Mesenchymal stem cell (in vitro differentiated cells and primary cell): ENCODE measurements at regions not wholly inside any gene's neighbourhood (a gene's known extent, or its start where the extent isn't known, plus 50 kb on each side); places are given as distances from the start of the nearest gene placed in this dataset.

ENCODE experiments used
- DNase-seq: peaks from one replicate; pipeline ENCODE4 v3.0.0-alpha.2; 2013
- H2AFZ ChIP-seq: one replicate; pipeline ENCODE4 v1.6.1; 2013; ENCODE audit warnings: low read depth, mild to moderate bottlenecking, control low read depth, inconsistent platforms, low read length, moderate library complexity
- H2AK5ac ChIP-seq: 2 replicates; pipeline ENCODE4 v1.6.1; 2013; ENCODE audit warnings: low read length, moderate library complexity, mild to moderate bottlenecking, inconsistent platforms; ENCODE audit not compliant: severe bottlenecking
- H2BK120ac ChIP-seq: one replicate; pipeline ENCODE4 v1.6.1; 2013; ENCODE audit warnings: low read depth, mild to moderate bottlenecking, inconsistent platforms, low read length, moderate library complexity
- H2BK12ac ChIP-seq, 2 experiments: one replicate each; pipeline ENCODE4 v1.6.1; 2013; ENCODE audit warnings: inconsistent platforms in 2 of 2, low read length in 2 of 2, mild to moderate bottlenecking in 2 of 2, moderate library complexity in 2 of 2, control low read depth in 1 of 2
- H2BK15ac ChIP-seq: one replicate; pipeline ENCODE4 v1.6.1; 2013; ENCODE audit warnings: mild to moderate bottlenecking, low read depth, inconsistent platforms; ENCODE audit not compliant: poor library complexity, severe bottlenecking
- H2BK5ac ChIP-seq: 2 replicates; pipeline ENCODE4 v1.6.1; 2013; ENCODE audit warnings: low read depth, mild to moderate bottlenecking, low read length, control low read depth, inconsistent platforms; ENCODE audit not compliant: poor library complexity, severe bottlenecking
- H3K14ac ChIP-seq, 2 experiments: one replicate each; pipeline ENCODE4 v1.6.1; 2013; ENCODE audit warnings: inconsistent platforms in 2 of 2, low read length in 2 of 2, control low read depth in 1 of 2, mild to moderate bottlenecking in 1 of 2, moderate library complexity in 1 of 2
- H3K18ac ChIP-seq, 2 experiments: one replicate each; pipeline ENCODE4 v1.6.1; 2013; ENCODE audit warnings: inconsistent platforms in 2 of 2, low read length in 2 of 2, control low read depth in 1 of 2, low read depth in 1 of 2, mild to moderate bottlenecking in 1 of 2
- H3K23ac ChIP-seq, 2 experiments: one replicate each; pipeline ENCODE4 v1.6.1; 2013; ENCODE audit warnings: inconsistent platforms in 2 of 2, low read length in 2 of 2, mild to moderate bottlenecking in 2 of 2, moderate library complexity in 2 of 2, control low read depth in 1 of 2
- H3K27ac ChIP-seq: 2 replicates; pipeline ENCODE4 v1.5.1; 2013; ENCODE audit warnings: mild to moderate bottlenecking, moderate library complexity, low read length, control low read depth, inconsistent platforms; ENCODE audit not compliant: poor library complexity, severe bottlenecking
- H3K27me3 ChIP-seq, 2 experiments: 2 replicates each; pipeline versions ENCODE4 v1.6.1 to v1.7.0; 2013; ENCODE audit warnings: low read length in 2 of 2, mild to moderate bottlenecking in 2 of 2, moderate library complexity in 2 of 2, control low read depth in 1 of 2, inconsistent platforms in 1 of 2; ENCODE audit not compliant: control insufficient read depth in 1 of 2, insufficient read depth in 1 of 2
- H3K36me3 ChIP-seq, 2 experiments: 2 replicates each; pipeline versions ENCODE4 v1.6.1 to v1.7.0; 2013; ENCODE audit warnings: low read length in 2 of 2, control low read depth in 1 of 2, inconsistent platforms in 1 of 2, low read depth in 1 of 2, mild to moderate bottlenecking in 1 of 2; ENCODE audit not compliant: insufficient read depth in 2 of 2, control insufficient read depth in 1 of 2
- H3K4ac ChIP-seq, 2 experiments: one replicate each; pipeline ENCODE4 v1.6.1; 2013; ENCODE audit warnings: inconsistent platforms in 2 of 2, low read length in 2 of 2, mild to moderate bottlenecking in 2 of 2, moderate library complexity in 2 of 2, control low read depth in 1 of 2, low read depth in 1 of 2
- H3K4me1 ChIP-seq: 2 replicates; pipeline ENCODE4 v1.6.1; 2013; ENCODE audit warnings: low read depth, low read length, control low read depth; ENCODE audit not compliant: control insufficient read depth, insufficient read depth
- H3K4me2 ChIP-seq: 2 replicates; pipeline ENCODE4 v1.6.1; 2013; ENCODE audit warnings: low read length, mild to moderate bottlenecking, inconsistent platforms; ENCODE audit not compliant: poor library complexity, severe bottlenecking
- H3K4me3 ChIP-seq, 2 experiments: 2 replicates each; pipeline versions ENCODE4 v1.5.1 to v1.7.0; 2013; ENCODE audit warnings: low read length in 2 of 2, mild to moderate bottlenecking in 2 of 2, control low read depth in 1 of 2, low read depth in 1 of 2; ENCODE audit not compliant: insufficient read depth in 1 of 2
- H3K79me1 ChIP-seq: replicated peaks from 2 replicates; pipeline ENCODE4 v1.6.1; 2013; ENCODE audit warnings: mild to moderate bottlenecking, control low read depth, low read length, inconsistent platforms; ENCODE audit not compliant: poor library complexity, severe bottlenecking
- H3K9ac ChIP-seq: 2 replicates; pipeline ENCODE4 v1.7.0; 2013; ENCODE audit warnings: mild to moderate bottlenecking, low read length, moderate library complexity
- H3K9me3 ChIP-seq: 2 replicates; pipeline ENCODE4 v1.7.0; 2013; ENCODE audit warnings: mild to moderate bottlenecking, low read length; ENCODE audit not compliant: control insufficient read depth
- H4K8ac ChIP-seq: one replicate; pipeline ENCODE4 v1.6.1; 2013; ENCODE audit warnings: inconsistent platforms, mild to moderate bottlenecking, low read length, moderate library complexity
- H4K91ac ChIP-seq: one replicate; pipeline ENCODE4 v1.6.1; 2013; ENCODE audit warnings: mild to moderate bottlenecking, low read length, inconsistent platforms
- WGBS: methylation state at CpG from one replicate; pipeline ENCODE4 v1.1.7; 2013; ENCODE audit warnings: mixed read lengths; 5-methylcytosine and 5-hydroxymethylcytosine counted together

DNA sequence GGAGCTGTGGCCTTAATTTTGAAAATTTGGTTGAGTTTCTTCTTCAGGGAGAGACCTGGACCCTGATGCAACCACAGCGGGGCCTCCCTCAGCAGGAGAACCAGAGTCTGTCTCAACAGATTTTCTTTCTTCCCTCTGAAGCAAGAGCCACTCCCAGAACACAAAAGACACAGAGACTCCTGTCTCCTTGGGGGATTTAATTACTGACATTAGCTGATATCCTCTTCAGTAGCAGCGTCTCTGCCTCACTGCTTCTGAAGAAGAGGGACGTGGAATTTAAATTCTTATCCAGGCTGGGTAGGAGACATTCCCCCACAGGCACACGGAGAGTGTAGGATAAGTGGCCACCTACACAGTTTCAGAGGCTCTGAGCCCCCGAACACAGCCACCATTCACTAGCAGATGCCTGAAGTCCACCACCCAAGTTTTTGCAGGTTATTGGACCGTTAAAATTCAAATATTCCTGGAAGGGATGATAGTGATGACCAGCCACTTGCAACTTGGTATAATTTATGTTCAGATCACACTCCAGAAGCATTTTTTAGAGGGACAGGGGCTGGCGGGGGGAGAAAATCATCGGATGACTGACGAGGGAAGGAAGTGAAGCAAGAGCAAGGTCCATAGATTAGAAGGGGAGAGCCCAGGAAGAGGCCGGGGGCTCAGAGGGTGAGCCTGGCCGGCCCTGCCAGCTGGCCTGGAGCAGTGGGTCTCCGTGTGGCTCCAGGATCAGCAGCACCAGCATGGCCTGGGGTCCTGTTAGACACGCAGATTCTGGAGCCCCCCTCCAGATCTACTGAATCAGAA, 109.7 kb downstream of the BDH1 start:
- H3K79me1 ChIP-seq: no peaks in the 10 kb centered on the region
- no peak overlapping the region for H3K4me3 ChIP-seq
- no peak overlapping the region for H2BK5ac ChIP-seq
- H2BK12ac ChIP-seq: peak overlapping the region in 1 of 2 experiments; percentile 13
- no peak overlapping the region for H3K14ac ChIP-seq
- no peak overlapping the region for H2AK5ac ChIP-seq
- H3K36me3 ChIP-seq: no peaks in the 10 kb centered on the region
- no peak overlapping the region for H3K18ac ChIP-seq
- no peak overlapping the region for H3K23ac ChIP-seq
- no peaks in the 10 kb centered on the region for H3K4me1 ChIP-seq
- 82% methylated on average over 12 of the region's 13 CpGs for WGBS
- H4K8ac ChIP-seq: no peak overlapping the region
- no peak overlapping the region for H2BK120ac ChIP-seq
- H3K27ac ChIP-seq: no peak overlapping the region
- H2AFZ ChIP-seq: no peak overlapping the region
- no peaks in the 10 kb centered on the region for H3K9me3 ChIP-seq
- H2BK15ac ChIP-seq: no peak overlapping the region
- no peak overlapping the region for H4K91ac ChIP-seq
- no peak overlapping the region for H3K9ac ChIP-seq
- no peak overlapping the region for H3K4me2 ChIP-seq
- DNase-seq: no peak
- H3K27me3 ChIP-seq: peaks cover 0 to 58% of the 10 kb centered on the region in 2 experiments
- H3K4ac ChIP-seq: no peak overlapping the region

GRCh38 chr3:197444793-197445379, 110.9 kb downstream of the BDH1 start:
- no peak overlapping the region for H3K9ac ChIP-seq
- WGBS: 93% methylated on average over 14 of the region's 14 CpGs
- no peak overlapping the region for H3K4me2 ChIP-seq

DNA sequence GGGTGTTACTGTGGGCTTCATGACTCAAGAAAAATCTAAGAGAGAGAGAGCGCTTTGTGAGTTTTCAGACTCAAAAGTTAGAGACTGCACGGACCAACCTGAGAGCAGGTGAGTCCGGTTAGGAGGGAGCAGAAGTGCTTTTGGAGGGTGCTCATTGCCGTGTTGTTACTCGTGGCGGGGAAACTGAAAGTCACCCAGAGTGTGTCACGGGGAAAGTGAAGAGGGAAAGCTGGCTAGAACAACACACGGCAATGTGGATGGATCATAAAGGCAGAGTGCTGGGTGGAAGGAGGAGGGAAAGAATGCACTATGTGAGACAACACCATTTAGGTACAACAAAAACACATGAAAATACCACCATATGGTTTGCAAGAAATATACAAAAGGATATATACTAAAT, 112.3 kb downstream of the BDH1 start:
- 92% methylated on average over 7 of the region's 8 CpGs for WGBS
- no peak overlapping the region for H3K9ac ChIP-seq
- H2BK120ac ChIP-seq: no peak overlapping the region
- no peak overlapping the region for H3K18ac ChIP-seq
- H3K4ac ChIP-seq: no peak overlapping the region
- no peak overlapping the region for H4K91ac ChIP-seq
- H3K36me3 ChIP-seq: no peaks in the 10 kb centered on the region
- no peak overlapping the region for H3K27ac ChIP-seq
- H2BK5ac ChIP-seq: no peak overlapping the region
- no peak overlapping the region for H2AK5ac ChIP-seq
- no peak overlapping the region for H3K14ac ChIP-seq
- DNase-seq: no peak
- H4K8ac ChIP-seq: no peak overlapping the region
- no peak overlapping the region for H2BK15ac ChIP-seq
- H3K27me3 ChIP-seq: peaks cover 0 to 80% of the 10 kb centered on the region in 2 experiments
- no peak overlapping the region for H2BK12ac ChIP-seq
- no peaks in the 10 kb centered on the region for H3K4me1 ChIP-seq
- no peak overlapping the region for H2AFZ ChIP-seq
- no peak overlapping the region for H3K23ac ChIP-seq
- H3K9me3 ChIP-seq: no peaks in the 10 kb centered on the region
- H3K4me2 ChIP-seq: no peak overlapping the region
- no peak overlapping the region for H3K4me3 ChIP-seq
- H3K79me1 ChIP-seq: no peaks in the 10 kb centered on the region

More at GRCh38 chr3:197444793-197445379, 110.9 kb downstream of the BDH1 start:
- no peaks in the 10 kb centered on the region for H3K36me3 ChIP-seq
- H4K8ac ChIP-seq: no peak overlapping the region
- DNase-seq: no peak
- no peak overlapping the region for H2BK120ac ChIP-seq
- no peak overlapping the region for H3K4me3 ChIP-seq
- no peak overlapping the region for H3K14ac ChIP-seq
- no peak overlapping the region for H2BK15ac ChIP-seq
- no peak overlapping the region for H2AFZ ChIP-seq
- peaks cover 0 to 67% of the 10 kb centered on the region in 2 experiments for H3K27me3 ChIP-seq
- no peak overlapping the region for H2AK5ac ChIP-seq
- H2BK12ac ChIP-seq: no peak overlapping the region
- H3K18ac ChIP-seq: no peak overlapping the region
- no peak overlapping the region for H2BK5ac ChIP-seq
- no peak overlapping the region for H3K4ac ChIP-seq
- no peak overlapping the region for H3K27ac ChIP-seq
- no peak overlapping the region for H3K23ac ChIP-seq
- no peaks in the 10 kb centered on the region for H3K9me3 ChIP-seq
- no peak overlapping the region for H4K91ac ChIP-seq
- no peaks in the 10 kb centered on the region for H3K4me1 ChIP-seq
- H3K79me1 ChIP-seq: no peaks in the 10 kb centered on the region

DNA sequence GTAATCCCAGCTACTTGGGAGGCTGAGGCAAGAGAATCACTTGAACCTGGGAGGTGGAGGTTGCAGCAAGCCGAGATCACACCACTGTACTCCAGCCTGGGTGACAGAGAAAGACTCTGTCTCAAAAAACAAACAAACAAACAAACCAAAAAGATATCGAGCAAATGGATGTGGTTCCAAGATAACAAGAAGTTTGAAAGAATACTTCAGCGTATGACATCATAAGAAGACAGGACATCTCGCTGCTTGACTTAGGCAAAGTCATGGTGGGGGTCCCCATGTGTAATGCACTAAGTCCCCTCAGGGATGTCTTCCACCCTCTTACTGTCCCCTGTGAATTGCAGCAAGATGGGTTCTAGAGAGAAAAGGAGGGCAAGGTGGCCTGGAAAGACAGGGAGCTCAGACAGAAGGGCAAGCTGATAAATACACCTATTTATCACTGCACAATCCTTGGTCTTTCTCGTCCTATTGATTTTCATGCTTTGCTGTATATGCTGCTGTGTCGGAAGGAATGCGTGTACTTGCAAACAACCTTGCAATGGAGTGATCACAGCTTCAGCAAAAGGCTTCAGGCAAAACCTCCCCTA, 115.0 kb downstream of the BDH1 start:
- no peak overlapping the region for H2BK12ac ChIP-seq
- no peak overlapping the region for H3K23ac ChIP-seq
- no peak overlapping the region for H4K91ac ChIP-seq
- H3K4me1 ChIP-seq: no peaks in the 10 kb centered on the region
- no peak overlapping the region for H2BK5ac ChIP-seq
- peaks cover 0 to 69% of the 10 kb centered on the region in 2 experiments for H3K27me3 ChIP-seq
- H2AK5ac ChIP-seq: no peak overlapping the region
- no peak overlapping the region for H3K4me2 ChIP-seq
- no peak overlapping the region for H3K27ac ChIP-seq
- no peak overlapping the region for H3K4me3 ChIP-seq
- H2AFZ ChIP-seq: no peak overlapping the region
- H3K4ac ChIP-seq: no peak overlapping the region
- H3K9ac ChIP-seq: no peak overlapping the region
- H3K36me3 ChIP-seq: no peaks in the 10 kb centered on the region
- no peaks in the 10 kb centered on the region for H3K79me1 ChIP-seq
- H4K8ac ChIP-seq: peak overlapping the region; percentile 20
- no peak overlapping the region for H2BK15ac ChIP-seq
- no peaks in the 10 kb centered on the region for H3K9me3 ChIP-seq
- 96% methylated on average over 6 of the region's 7 CpGs for WGBS
- no peak for DNase-seq
- no peak overlapping the region for H2BK120ac ChIP-seq
- H3K14ac ChIP-seq: no peak overlapping the region
- H3K18ac ChIP-seq: no peak overlapping the region
